IMR-90 (cell line): ENCODE measurements at regions not wholly inside any gene's neighbourhood (a gene's known extent, or its start where the extent isn't known, plus 50 kb on each side); places are given as distances from the start of the nearest gene placed in this dataset.

Experiments used
- ATAC-seq: fragments of 200-7000 bp; cut with Tn5 transposase; 2 replicates; pipeline ENCODE4 v1.9.1; 2020; ENCODE audit warnings: low read depth, mild to moderate bottlenecking, moderate library complexity
- BruUV-seq: library from RNA; stranded (reverse); fragments of 400-500 nt; replicated peaks from 2 replicates; lab custom pipeline; 2021; lab: Mats Ljungman, UMichigan
- CTCF ChIA-PET: fragments of 300-600 bp; formaldehyde crosslinking; extraction: SDS; loops from one replicate; lab custom pipeline; 2021; ENCODE audit warnings: antibody characterized with exemption; lab: Yijun Ruan, JAX
- POLR2A ChIA-PET: fragments of 300-600 bp; sonication (Branson Sonifier 250); formaldehyde crosslinking; loops from one replicate; lab custom pipeline; 2022; ENCODE audit warnings: antibody characterized with exemption; ENCODE audit not compliant: unreplicated experiment; lab: Charles Lee
- DNase-seq: peaks from one replicate; pipeline ENCODE4 v3.0.0; 2013
- H2AFZ ChIP-seq: replicated peaks from 2 replicates; pipeline ENCODE3; 2013; ENCODE audit warnings: low read length, mild to moderate bottlenecking; ENCODE audit not compliant: poor library complexity
- H2AK5ac ChIP-seq: 2 replicates; pipeline ENCODE4 v1.6.1; 2013; ENCODE audit warnings: low read depth, low read length, inconsistent platforms
- H2AK9ac ChIP-seq: replicated peaks from 2 replicates; pipeline ENCODE3; 2013; ENCODE audit warnings: mild to moderate bottlenecking, low read depth, low read length, moderate library complexity; ENCODE audit not compliant: poor library complexity
- H2BK120ac ChIP-seq: 2 replicates; pipeline ENCODE4 v1.6.1; 2013; ENCODE audit warnings: low read depth, low read length, inconsistent platforms
- H2BK15ac ChIP-seq: 3 replicates; pipeline ENCODE4 v1.6.1; 2013; ENCODE audit warnings: low read depth, low read length, inconsistent platforms
- H2BK20ac ChIP-seq: 2 replicates; pipeline ENCODE4 v1.6.1; 2013; ENCODE audit warnings: low read depth, mild to moderate bottlenecking, inconsistent platforms, low read length, moderate library complexity
- H2BK5ac ChIP-seq: 2 replicates; pipeline ENCODE4 v1.6.1; 2013; ENCODE audit warnings: mild to moderate bottlenecking, low read depth, low read length, inconsistent platforms; ENCODE audit not compliant: poor library complexity, severe bottlenecking
- H3K14ac ChIP-seq: replicated peaks from 2 replicates; pipeline ENCODE4 v1.6.1; 2013; ENCODE audit warnings: low read depth, low read length, inconsistent platforms
- H3K18ac ChIP-seq: 2 replicates; pipeline ENCODE4 v1.6.1; 2013; ENCODE audit warnings: low read depth, low read length, control low read depth
- H3K23ac ChIP-seq: 2 replicates; pipeline ENCODE4 v1.6.1; 2013; ENCODE audit warnings: low read depth, low read length, inconsistent platforms
- H3K27ac ChIP-seq: 2 replicates; pipeline ENCODE4 v1.5.1; 2013; ENCODE audit warnings: mild to moderate bottlenecking, control low read depth, low read length; ENCODE audit not compliant: insufficient read depth
- H3K27me3 ChIP-seq: 2 replicates; pipeline ENCODE4 v1.6.1; 2013; ENCODE audit warnings: low read length; ENCODE audit not compliant: control insufficient read depth, insufficient read depth
- H3K36me3 ChIP-seq: 2 replicates; pipeline ENCODE4 v1.6.1; 2013; ENCODE audit warnings: low read length, mixed read lengths; ENCODE audit not compliant: control insufficient read depth, insufficient read depth
- H3K4ac ChIP-seq: 2 replicates; pipeline ENCODE4 v1.6.1; 2013; ENCODE audit warnings: low read depth, low read length, inconsistent platforms
- H3K4me1 ChIP-seq: 2 replicates; pipeline ENCODE4 v1.6.1; 2013; ENCODE audit warnings: low read length, mixed read lengths; ENCODE audit not compliant: control insufficient read depth, insufficient read depth
- H3K4me2 ChIP-seq: 2 replicates; pipeline ENCODE4 v1.6.1; 2013; ENCODE audit warnings: low read depth, mild to moderate bottlenecking, control low read depth, low read length, moderate library complexity
- H3K4me3 ChIP-seq: 2 replicates; pipeline ENCODE4 v1.5.1; 2013; ENCODE audit warnings: low read depth, mild to moderate bottlenecking, control low read depth, low read length, moderate library complexity; ENCODE audit not compliant: insufficient read depth
- H3K56ac ChIP-seq: 2 replicates; pipeline ENCODE4 v1.6.1; 2013; ENCODE audit warnings: low read length, inconsistent platforms; ENCODE audit not compliant: insufficient read depth; ENCODE audit errors: extremely low read depth
- H3K79me1 ChIP-seq, 2 experiments: 2 replicates each; pipeline ENCODE4 v1.6.1; 2013; ENCODE audit warnings: low read length in 2 of 2, inconsistent platforms in 1 of 2, low read depth in 1 of 2
- H3K9ac ChIP-seq: 2 replicates; pipeline ENCODE4 v1.6.1; 2013; ENCODE audit warnings: low read depth, low read length, control low read depth
- H3K9me1 ChIP-seq: 2 replicates; pipeline ENCODE4 v1.6.1; 2013; ENCODE audit warnings: low read length, inconsistent platforms; ENCODE audit not compliant: insufficient read depth
- H3K9me3 ChIP-seq: 2 replicates; pipeline ENCODE4 v1.6.1; 2013; ENCODE audit warnings: low read length; ENCODE audit not compliant: control insufficient read depth, insufficient read depth
- H4K20me1 ChIP-seq: 2 replicates; pipeline ENCODE4 v1.6.1; 2013; ENCODE audit warnings: low read length, inconsistent platforms; ENCODE audit not compliant: insufficient read depth
- H4K5ac ChIP-seq: 2 replicates; pipeline ENCODE4 v1.6.1; 2013; ENCODE audit warnings: mild to moderate bottlenecking, low read depth, low read length, control low read depth
- H4K8ac ChIP-seq, 2 experiments: 2 replicates each; pipeline ENCODE4 v1.6.1; 2013; ENCODE audit warnings: low read depth in 2 of 2, low read length in 2 of 2, control low read depth in 1 of 2, inconsistent platforms in 1 of 2
- H4K91ac ChIP-seq: 2 replicates; pipeline ENCODE4 v1.6.1; 2013; ENCODE audit warnings: low read depth, low read length, inconsistent platforms; ENCODE audit not compliant: insufficient read depth
- BHLHE40 ChIP-seq: fragments of 150-350 bp; IDR thresholded peaks from 2 replicates; pipeline ENCODE4 v1.6.1; 2016; ENCODE audit warnings: mild to moderate bottlenecking, low read depth, low read length
- MAFK ChIP-seq: IDR thresholded peaks from 2 replicates; pipeline ENCODE4 v1.6.1; 2012; ENCODE audit warnings: low read depth, low read length, improper control_type of control experiment
- MAZ ChIP-seq: IDR thresholded peaks from 2 replicates; pipeline ENCODE4 v1.6.1; 2012; ENCODE audit warnings: low read depth, mild to moderate bottlenecking, low read length, improper control_type of control experiment, moderate library complexity, borderline replicate concordance
- MXI1 ChIP-seq: IDR thresholded peaks from 2 replicates; pipeline ENCODE4 v1.6.1; 2012; ENCODE audit warnings: low read depth, mild to moderate bottlenecking, low read length, moderate library complexity, borderline replicate concordance
- SMC3 ChIP-seq: fragments of 150-350 bp; IDR thresholded peaks from 2 replicates; pipeline ENCODE4 v1.6.1; 2016; ENCODE audit warnings: low read depth, mild to moderate bottlenecking, antibody characterized with exemption, low read length, moderate library complexity
- WGBS, 2 experiments: methylation state at CpG; one replicate each; pipeline versions ENCODE4 v1.1.5 to v1.1.7; 2013; ENCODE audit warnings: missing lambda C conversion rate in 2 of 2; ENCODE audit not compliant: insufficient read length in 1 of 2; ENCODE audit errors: extremely low coverage in 2 of 2; 5-methylcytosine and 5-hydroxymethylcytosine counted together
- dilution Hi-C: fragments of 300-500 bp; cut with HindIII; formaldehyde crosslinking; loops from one replicate; pipeline ENCODE4 v1.14.3; 2018; ENCODE audit warnings: low sequenced_read_pairs; ENCODE audit not compliant: unreplicated experiment
- in situ Hi-C: fragments of 300-500 bp; cut with MboI; formaldehyde crosslinking; loops from 3 replicates; pipeline ENCODE4 v1.14.3; 2019; ENCODE audit warnings: low sequenced_read_pairs, inconsistent platforms, mixed read lengths
- intact Hi-C: fragments of 100-400 bp; cut with micrococcal nuclease; formaldehyde crosslinking; loops from 2 replicates; pipeline ENCODE4 v1.10.0; 2022
- TF ChIP-seq, protein P1 (sequence below): fragments of 150-350 bp; IDR thresholded peaks from 2 replicates; pipeline ENCODE4 v1.6.1; 2017; ENCODE audit warnings: mild to moderate bottlenecking, antibody characterized with exemption, low read length, low read depth
- TF ChIP-seq, protein P2 (sequence below): conservative IDR thresholded peaks from 2 replicates; pipeline ENCODE4 v1.5.1; 2012; ENCODE audit warnings: mild to moderate bottlenecking, low read depth, low read length, improper control_type of control experiment

DNA sequence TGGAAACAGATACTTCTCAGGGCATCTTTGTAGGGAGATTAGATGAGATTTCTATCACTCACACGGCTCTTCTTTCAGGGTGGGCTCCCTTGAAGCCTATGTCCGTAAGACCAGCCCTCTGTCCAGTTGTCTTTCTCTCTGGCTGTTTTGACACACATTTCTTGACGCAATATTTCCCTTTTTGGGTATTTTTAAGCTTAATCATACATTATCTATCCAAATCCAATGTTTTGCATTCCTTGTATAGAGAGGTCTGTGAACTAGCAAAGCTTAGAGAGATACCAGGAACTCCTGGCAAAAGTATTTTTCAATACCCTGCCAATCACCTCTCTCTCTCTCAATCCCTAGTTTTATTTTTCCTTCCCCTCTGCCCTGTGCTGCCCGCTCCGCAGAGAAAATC is 79.3 kb downstream of the EOMES start:
- ChIA-PET POLR2A (no interaction called here), CTCF (interaction anchor here (0.7 to 1.2 kb wide), 3 partner anchors 9 to 65 kb away, joined by 3 read pairs; no protein-coding TSS in a partner anchor)
- no peak overlapping the region for H3K4me3 ChIP-seq
- no peak overlapping the region for H3K9ac ChIP-seq
- no peaks in the 10 kb centered on the region for H3K27me3 ChIP-seq
- intact Hi-C loops, result no loop called here
- H3K4ac ChIP-seq, result peak overlapping the region; percentile 41
- H4K91ac ChIP-seq, result no peak overlapping the region
- no TSS peak for BruUV-seq
- peak overlapping the region; percentile 22 for H2BK20ac ChIP-seq
- peak overlapping the region; percentile 57 for H3K14ac ChIP-seq
- no peak overlapping the region for H3K4me2 ChIP-seq
- TF ChIP-seq MAZ (no peak), MAFK (no peak), BHLHE40 (no peak), SMC3 (no peak), MXI1 (no peak)
- TF ChIP-seq, protein P1, sequence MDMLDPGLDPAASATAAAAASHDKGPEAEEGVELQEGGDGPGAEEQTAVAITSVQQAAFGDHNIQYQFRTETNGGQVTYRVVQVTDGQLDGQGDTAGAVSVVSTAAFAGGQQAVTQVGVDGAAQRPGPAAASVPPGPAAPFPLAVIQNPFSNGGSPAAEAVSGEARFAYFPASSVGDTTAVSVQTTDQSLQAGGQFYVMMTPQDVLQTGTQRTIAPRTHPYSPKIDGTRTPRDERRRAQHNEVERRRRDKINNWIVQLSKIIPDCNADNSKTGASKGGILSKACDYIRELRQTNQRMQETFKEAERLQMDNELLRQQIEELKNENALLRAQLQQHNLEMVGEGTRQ, result no peak
- TF ChIP-seq, protein P2, sequence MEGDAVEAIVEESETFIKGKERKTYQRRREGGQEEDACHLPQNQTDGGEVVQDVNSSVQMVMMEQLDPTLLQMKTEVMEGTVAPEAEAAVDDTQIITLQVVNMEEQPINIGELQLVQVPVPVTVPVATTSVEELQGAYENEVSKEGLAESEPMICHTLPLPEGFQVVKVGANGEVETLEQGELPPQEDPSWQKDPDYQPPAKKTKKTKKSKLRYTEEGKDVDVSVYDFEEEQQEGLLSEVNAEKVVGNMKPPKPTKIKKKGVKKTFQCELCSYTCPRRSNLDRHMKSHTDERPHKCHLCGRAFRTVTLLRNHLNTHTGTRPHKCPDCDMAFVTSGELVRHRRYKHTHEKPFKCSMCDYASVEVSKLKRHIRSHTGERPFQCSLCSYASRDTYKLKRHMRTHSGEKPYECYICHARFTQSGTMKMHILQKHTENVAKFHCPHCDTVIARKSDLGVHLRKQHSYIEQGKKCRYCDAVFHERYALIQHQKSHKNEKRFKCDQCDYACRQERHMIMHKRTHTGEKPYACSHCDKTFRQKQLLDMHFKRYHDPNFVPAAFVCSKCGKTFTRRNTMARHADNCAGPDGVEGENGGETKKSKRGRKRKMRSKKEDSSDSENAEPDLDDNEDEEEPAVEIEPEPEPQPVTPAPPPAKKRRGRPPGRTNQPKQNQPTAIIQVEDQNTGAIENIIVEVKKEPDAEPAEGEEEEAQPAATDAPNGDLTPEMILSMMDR, result no peak
- H3K9me3 ChIP-seq, result no peaks in the 10 kb centered on the region
- peak overlapping the region; percentile 40; the same call in 1 of the 2 replicates for H2AK5ac ChIP-seq
- no peaks in the 10 kb centered on the region for H3K79me1 ChIP-seq
- H3K23ac ChIP-seq, result peak overlapping the region; percentile 23; the same call in 1 of the 2 replicates
- dilution Hi-C loops, result no loop called here
- DNase-seq (no peak), ATAC-seq (peak; percentile 31)
- H3K9me1 ChIP-seq, result peaks cover 9% of the 10 kb centered on the region
- 82% methylated on average over 2 of the region's 5 CpGs; no CpG with 5 or more reads in 1 of the 2 experiments for WGBS, 2 experiments
- peak overlapping the region; percentile 8; the same call in 1 of the 3 replicates for H2BK15ac ChIP-seq
- peak overlapping the region; percentile 3 for H2AK9ac ChIP-seq
- peaks cover 6% of the 10 kb centered on the region for H3K4me1 ChIP-seq
- H3K27ac ChIP-seq, result no peak overlapping the region
- no peak overlapping the region for H2BK5ac ChIP-seq
- H2AFZ ChIP-seq, result no peak overlapping the region
- no peaks in the 10 kb centered on the region for H3K36me3 ChIP-seq
- in situ Hi-C loops, result no loop called here
- H4K5ac ChIP-seq, result no peak overlapping the region
- H3K56ac ChIP-seq, result no peak overlapping the region
- peak overlapping the region in 1 of 2 experiments; percentile 51; a peak in 1 of 4 replicates for H4K8ac ChIP-seq
- H3K18ac ChIP-seq, result 0 out of 2 replicates have a peak overlapping the region, but pooled peaks have one; percentile 2
- H4K20me1 ChIP-seq, result no peaks in the 10 kb centered on the region
- peak overlapping the region; percentile 48 for H2BK120ac ChIP-seq
